ENCODE measurements at regions not wholly inside any gene's neighbourhood (a gene's known extent, or its start where the extent isn't known, plus 50 kb on each side); places are given as distances from the start of the nearest gene placed in this dataset.

GRCh38 chr18:53797998-53798495 is 426.4 kb downstream of the MBD2 start:
- TF ChIP-seq, protein P1, sequence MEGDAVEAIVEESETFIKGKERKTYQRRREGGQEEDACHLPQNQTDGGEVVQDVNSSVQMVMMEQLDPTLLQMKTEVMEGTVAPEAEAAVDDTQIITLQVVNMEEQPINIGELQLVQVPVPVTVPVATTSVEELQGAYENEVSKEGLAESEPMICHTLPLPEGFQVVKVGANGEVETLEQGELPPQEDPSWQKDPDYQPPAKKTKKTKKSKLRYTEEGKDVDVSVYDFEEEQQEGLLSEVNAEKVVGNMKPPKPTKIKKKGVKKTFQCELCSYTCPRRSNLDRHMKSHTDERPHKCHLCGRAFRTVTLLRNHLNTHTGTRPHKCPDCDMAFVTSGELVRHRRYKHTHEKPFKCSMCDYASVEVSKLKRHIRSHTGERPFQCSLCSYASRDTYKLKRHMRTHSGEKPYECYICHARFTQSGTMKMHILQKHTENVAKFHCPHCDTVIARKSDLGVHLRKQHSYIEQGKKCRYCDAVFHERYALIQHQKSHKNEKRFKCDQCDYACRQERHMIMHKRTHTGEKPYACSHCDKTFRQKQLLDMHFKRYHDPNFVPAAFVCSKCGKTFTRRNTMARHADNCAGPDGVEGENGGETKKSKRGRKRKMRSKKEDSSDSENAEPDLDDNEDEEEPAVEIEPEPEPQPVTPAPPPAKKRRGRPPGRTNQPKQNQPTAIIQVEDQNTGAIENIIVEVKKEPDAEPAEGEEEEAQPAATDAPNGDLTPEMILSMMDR (IDR thresholded peaks at IDR 0.05; ENCODE audit: low read length, missing control alignments), result no peak
- no peak for DNase-seq (ENCODE audit: low read depth)
- no peak overlapping the region for H3K4me3 ChIP-seq (replicated peaks; ENCODE audit: low read depth, low read length)

GRCh38 chr18:53796040-53796729 is 428.3 kb downstream of the MBD2 start:
- TF ChIP-seq, protein P1 (IDR thresholded peaks at IDR 0.05; ENCODE audit: low read length, missing control alignments), result no peak
- H3K4me3 ChIP-seq (replicated peaks; ENCODE audit: low read depth, low read length), result no peak overlapping the region
- DNase-seq (ENCODE audit: low read depth), result peak; percentile 92

GRCh38 chr18:53795610-53796009 is 428.9 kb downstream of the MBD2 start:
- DNase-seq (ENCODE audit: low read depth), result peak; percentile 2

GRCh38 chr18:53795061-53795460 is 429.4 kb downstream of the MBD2 start:
- H3K4me3 ChIP-seq (replicated peaks; ENCODE audit: low read depth, low read length), result no peak overlapping the region
- TF ChIP-seq, protein P1 (IDR thresholded peaks at IDR 0.05; ENCODE audit: low read length, missing control alignments), result no peak
- DNase-seq (ENCODE audit: low read depth), result peak; percentile 62

More at GRCh38 chr18:53795610-53796009, 428.9 kb downstream of the MBD2 start:
- H3K4me3 ChIP-seq (replicated peaks; ENCODE audit: low read depth, low read length), result no peak overlapping the region
- TF ChIP-seq, protein P1 (IDR thresholded peaks at IDR 0.05; ENCODE audit: low read length, missing control alignments), result no peak

- TF ChIP-seq, protein P1 (IDR thresholded peaks at IDR 0.05; ENCODE audit: low read length, missing control alignments), result no peak
- no peak for DNase-seq (ENCODE audit: low read depth)
- H3K4me3 ChIP-seq (replicated peaks; ENCODE audit: low read depth, low read length), result no peak overlapping the region
Observed at GRCh38 chr18:53792762-53793161, 431.7 kb downstream of the MBD2 start.

DNA sequence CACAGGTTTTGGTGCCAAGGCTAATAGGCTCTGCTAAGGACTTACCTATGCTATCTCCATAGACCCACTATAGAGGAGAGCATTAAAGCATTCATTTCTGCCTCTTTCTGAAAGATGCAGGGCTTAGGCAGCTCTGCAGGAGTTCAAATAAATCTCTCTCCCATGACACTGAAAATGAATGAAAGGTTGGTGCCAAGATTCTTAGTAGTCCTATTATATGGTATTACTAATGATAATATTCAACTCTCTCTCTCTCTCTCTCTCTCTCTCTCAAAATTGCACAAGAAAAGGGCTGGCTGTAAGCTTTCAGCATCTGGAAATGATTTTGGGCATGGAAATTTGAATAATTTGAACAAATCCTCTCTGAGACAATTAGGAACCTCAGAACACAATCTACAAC is 433.7 kb downstream of the MBD2 start:
- DNase-seq (ENCODE audit: low read depth), result peak; percentile 24
- TF ChIP-seq, protein P1 (IDR thresholded peaks at IDR 0.05; ENCODE audit: low read length, missing control alignments), result no peak
- no peak overlapping the region for H3K4me3 ChIP-seq (replicated peaks; ENCODE audit: low read depth, low read length)

Measured in fibroblast of pulmonary artery (primary cell).